ENCODE measurements at regions not wholly inside any gene's neighbourhood (a gene's known extent, or its start where the extent isn't known, plus 50 kb on each side); places are given as distances from the start of the nearest gene placed in this dataset.

DNA sequence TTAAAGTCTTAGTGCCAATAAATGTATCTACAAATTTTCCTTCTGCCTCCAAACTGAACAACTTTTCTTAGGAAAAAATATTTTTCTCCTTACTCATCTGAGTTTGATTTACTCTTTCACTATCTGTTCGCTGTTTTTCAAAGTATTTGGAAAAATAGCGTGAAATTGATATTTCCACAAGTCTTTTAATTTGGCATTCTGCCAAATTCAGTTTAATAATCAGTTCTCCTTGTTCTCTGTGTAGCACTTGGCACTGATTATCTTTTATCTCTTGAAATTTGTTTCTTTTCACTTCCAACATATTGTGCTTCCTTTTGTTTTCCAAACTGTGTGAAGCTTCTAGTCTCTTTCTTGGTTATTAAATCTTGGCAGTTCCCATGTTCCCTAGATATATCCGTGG, 559.8 kb downstream of the RPL10L start:
- no peaks in the 10 kb centered on the region for H3K36me3 ChIP-seq (ENCODE audit: insufficient read depth, insufficient read length, low read length)
- no peaks in the 10 kb centered on the region for H3K4me1 ChIP-seq (ENCODE audit: insufficient read depth, insufficient read length)
- no peak for DNase-seq (ENCODE audit: low read depth, low spot score)
- H3K9me3 ChIP-seq (ENCODE audit: insufficient read depth, low read length) = no peaks in the 10 kb centered on the region
- H3K27me3 ChIP-seq (ENCODE audit: insufficient read depth, insufficient read length) = no peaks in the 10 kb centered on the region
- H3K9ac ChIP-seq (ENCODE audit: insufficient read length, low read depth) = no peak overlapping the region
- no peak overlapping the region for H3K4me3 ChIP-seq (ENCODE audit: insufficient read length, low read depth)
- TF ChIP-seq SUZ12 (IDR thresholded peaks at IDR 0.05; ENCODE audit: extremely low read depth, insufficient read depth, insufficient read length) (no peak), YY1 (IDR thresholded peaks at IDR 0.05; ENCODE audit: insufficient read depth, insufficient read length) (no peak), ZNF274 (IDR thresholded peaks at IDR 0.05; ENCODE audit: low read depth, low read length) (no peak)

DNA sequence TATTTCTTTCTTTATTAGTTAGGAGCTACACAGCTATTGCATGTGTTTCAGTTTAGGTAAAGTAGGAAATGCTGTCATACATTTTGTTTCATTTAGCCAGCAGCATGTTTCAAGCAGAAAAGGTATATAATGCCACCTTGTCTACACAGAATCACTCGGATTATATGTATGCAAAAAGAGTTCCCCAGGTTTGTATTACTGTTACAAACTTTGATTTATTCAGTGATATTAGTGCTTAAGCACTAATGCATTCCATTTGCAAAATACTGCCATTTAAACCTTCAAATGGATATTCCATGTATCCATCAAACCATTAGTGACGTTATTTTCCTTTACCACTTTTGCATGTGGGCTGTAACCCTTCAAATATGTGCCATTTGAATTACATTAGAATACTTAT, 564.0 kb downstream of the RPL10L start:
- TF ChIP-seq YY1 (IDR thresholded peaks at IDR 0.05; ENCODE audit: insufficient read depth, insufficient read length) (no peak), SUZ12 (IDR thresholded peaks at IDR 0.05; ENCODE audit: extremely low read depth, insufficient read depth, insufficient read length) (no peak), ZNF274 (IDR thresholded peaks at IDR 0.05; ENCODE audit: low read depth, low read length) (no peak)
- Histone ChIP-seq H3K36me3 (ENCODE audit: insufficient read depth, insufficient read length, low read length) (no peaks in the 10 kb centered on the region), H3K4me3 (ENCODE audit: insufficient read length, low read depth) (no peak overlapping the region), H3K4me1 (ENCODE audit: insufficient read depth, insufficient read length) (no peaks in the 10 kb centered on the region), H3K27me3 (ENCODE audit: insufficient read depth, insufficient read length) (no peaks in the 10 kb centered on the region), H3K9ac (ENCODE audit: insufficient read length, low read depth) (no peak overlapping the region), H3K9me3 (ENCODE audit: insufficient read depth, low read length) (no peaks in the 10 kb centered on the region)
- no peak for DNase-seq (ENCODE audit: low read depth, low spot score)

- Histone ChIP-seq H3K9ac (ENCODE audit: insufficient read length, low read depth) (no peak overlapping the region), H3K9me3 (ENCODE audit: insufficient read depth, low read length) (no peaks in the 10 kb centered on the region), H3K4me3 (ENCODE audit: insufficient read length, low read depth) (no peak overlapping the region), H3K4me1 (ENCODE audit: insufficient read depth, insufficient read length) (no peaks in the 10 kb centered on the region), H3K36me3 (ENCODE audit: insufficient read depth, insufficient read length, low read length) (no peaks in the 10 kb centered on the region), H3K27me3 (ENCODE audit: insufficient read depth, insufficient read length) (no peaks in the 10 kb centered on the region)
- no peak for DNase-seq (ENCODE audit: low read depth, low spot score)
- TF ChIP-seq ZNF274 (IDR thresholded peaks at IDR 0.05; ENCODE audit: low read depth, low read length) (no peak), SUZ12 (IDR thresholded peaks at IDR 0.05; ENCODE audit: extremely low read depth, insufficient read depth, insufficient read length) (no peak), YY1 (IDR thresholded peaks at IDR 0.05; ENCODE audit: insufficient read depth, insufficient read length) (no peak)
These were observed 577.5 kb downstream of the RPL10L start for GRCh38 chr14:46074061-46074460.

DNA sequence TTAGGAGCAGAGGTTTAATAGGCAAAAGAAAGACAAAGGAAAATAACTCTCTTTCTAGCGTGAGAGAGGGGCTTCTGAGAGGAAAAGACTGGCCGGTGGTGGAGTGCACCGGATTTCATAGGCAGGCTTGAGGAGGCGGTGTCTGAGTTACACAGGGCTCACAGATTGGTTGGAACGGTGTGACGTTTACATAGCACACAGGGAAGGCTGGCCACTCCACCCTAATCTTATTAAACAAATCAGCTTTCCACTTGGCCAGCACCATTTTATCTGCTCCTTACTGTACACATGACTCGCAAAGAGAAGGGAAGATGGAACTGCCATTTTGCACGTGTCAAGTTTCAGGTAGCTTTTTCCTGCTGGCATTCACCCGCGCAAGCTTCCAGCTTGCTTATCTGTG, 587.7 kb downstream of the RPL10L start:
- no peak for TF ChIP-seq SUZ12 (IDR thresholded peaks at IDR 0.05; ENCODE audit: extremely low read depth, insufficient read depth, insufficient read length)
- TF ChIP-seq ZNF274 (IDR thresholded peaks at IDR 0.05; ENCODE audit: low read depth, low read length) = no peak
- TF ChIP-seq YY1 (IDR thresholded peaks at IDR 0.05; ENCODE audit: insufficient read depth, insufficient read length) = no peak
- no peak for DNase-seq (ENCODE audit: low read depth, low spot score)

DNA sequence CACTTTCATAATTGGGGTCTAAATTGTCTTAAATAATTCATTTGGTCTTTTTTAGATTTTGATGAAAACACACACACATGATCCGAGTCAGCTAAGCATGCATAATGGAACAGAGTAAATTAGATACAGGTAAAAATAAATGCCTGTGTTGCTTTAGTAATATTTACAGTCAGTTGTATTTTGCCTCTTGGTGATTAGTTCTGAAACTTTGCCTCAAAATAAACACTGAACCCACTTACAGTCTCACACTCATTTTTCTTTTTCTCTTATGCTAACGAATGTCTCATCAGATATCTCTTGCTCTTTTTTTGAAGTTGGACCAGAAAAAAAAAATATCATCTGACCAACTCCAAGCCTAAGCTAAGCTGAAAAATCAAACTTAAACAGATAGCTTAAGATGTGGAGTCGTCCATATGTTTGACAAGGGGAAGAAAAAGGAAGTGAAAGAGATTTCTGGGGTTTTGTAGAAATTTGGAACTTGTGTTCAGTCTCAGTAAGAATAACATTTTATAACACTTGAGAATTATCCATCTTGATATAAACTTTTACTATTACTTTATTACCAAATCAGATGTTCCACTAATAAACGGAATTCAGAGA, 592.5 kb downstream of the RPL10L start:
- no peak for TF ChIP-seq ZNF274 (IDR thresholded peaks at IDR 0.05; ENCODE audit: low read depth, low read length)
- no peak for TF ChIP-seq SUZ12 (IDR thresholded peaks at IDR 0.05; ENCODE audit: extremely low read depth, insufficient read depth, insufficient read length)
- no peak for TF ChIP-seq YY1 (IDR thresholded peaks at IDR 0.05; ENCODE audit: insufficient read depth, insufficient read length)
- H3K9ac ChIP-seq (ENCODE audit: insufficient read length, low read depth) = no peak overlapping the region
- DNase-seq (ENCODE audit: low read depth, low spot score) = no peak

More for the DNA sequence above, 587.7 kb downstream of the RPL10L start:
- Histone ChIP-seq H3K27me3 (ENCODE audit: insufficient read depth, insufficient read length) (no peaks in the 10 kb centered on the region), H3K4me3 (ENCODE audit: insufficient read length, low read depth) (no peak overlapping the region), H3K9me3 (ENCODE audit: insufficient read depth, low read length) (no peaks in the 10 kb centered on the region), H3K4me1 (ENCODE audit: insufficient read depth, insufficient read length) (no peaks in the 10 kb centered on the region), H3K36me3 (ENCODE audit: insufficient read depth, insufficient read length, low read length) (no peaks in the 10 kb centered on the region), H3K9ac (ENCODE audit: insufficient read length, low read depth) (no peak overlapping the region)

GRCh38 chr14:46057799-46058198, 593.8 kb downstream of the RPL10L start:
- Histone ChIP-seq H3K27me3 (ENCODE audit: insufficient read depth, insufficient read length) (no peaks in the 10 kb centered on the region), H3K36me3 (ENCODE audit: insufficient read depth, insufficient read length, low read length) (no peaks in the 10 kb centered on the region), H3K9ac (ENCODE audit: insufficient read length, low read depth) (no peak overlapping the region), H3K4me3 (ENCODE audit: insufficient read length, low read depth) (no peak overlapping the region), H3K4me1 (ENCODE audit: insufficient read depth, insufficient read length) (no peaks in the 10 kb centered on the region), H3K9me3 (ENCODE audit: insufficient read depth, low read length) (no peaks in the 10 kb centered on the region)
- no peak for DNase-seq (ENCODE audit: low read depth, low spot score)
- TF ChIP-seq SUZ12 (IDR thresholded peaks at IDR 0.05; ENCODE audit: extremely low read depth, insufficient read depth, insufficient read length) = no peak

More for the DNA sequence above, 592.5 kb downstream of the RPL10L start:
- H3K4me1 ChIP-seq (ENCODE audit: insufficient read depth, insufficient read length) = no peaks in the 10 kb centered on the region
- H3K9me3 ChIP-seq (ENCODE audit: insufficient read depth, low read length) = no peaks in the 10 kb centered on the region
- H3K4me3 ChIP-seq (ENCODE audit: insufficient read length, low read depth) = no peak overlapping the region
- H3K27me3 ChIP-seq (ENCODE audit: insufficient read depth, insufficient read length) = no peaks in the 10 kb centered on the region
- no peaks in the 10 kb centered on the region for H3K36me3 ChIP-seq (ENCODE audit: insufficient read depth, insufficient read length, low read length)

- Histone ChIP-seq H3K36me3 (ENCODE audit: insufficient read depth, insufficient read length, low read length) (no peaks in the 10 kb centered on the region), H3K9me3 (ENCODE audit: insufficient read depth, low read length) (no peaks in the 10 kb centered on the region), H3K4me1 (ENCODE audit: insufficient read depth, insufficient read length) (no peaks in the 10 kb centered on the region), H3K4me3 (ENCODE audit: insufficient read length, low read depth) (no peak overlapping the region), H3K9ac (ENCODE audit: insufficient read length, low read depth) (no peak overlapping the region), H3K27me3 (ENCODE audit: insufficient read depth, insufficient read length) (no peaks in the 10 kb centered on the region)
- DNase-seq (ENCODE audit: low read depth, low spot score) = no peak
- TF ChIP-seq ZNF274 (IDR thresholded peaks at IDR 0.05; ENCODE audit: low read depth, low read length) (no peak), YY1 (IDR thresholded peaks at IDR 0.05; ENCODE audit: insufficient read depth, insufficient read length) (no peak), SUZ12 (IDR thresholded peaks at IDR 0.05; ENCODE audit: extremely low read depth, insufficient read depth, insufficient read length) (no peak)
These were observed 597.1 kb downstream of the RPL10L start for GRCh38 chr14:46054526-46054925.
